Uterus (tissue), 2 donors: ENCODE measurements at regions not wholly inside any gene's neighbourhood (a gene's known extent, or its start where the extent isn't known, plus 50 kb on each side); places are given as distances from the start of the nearest gene placed in this dataset.

Experiments used
- POLR2A ChIP-seq, 2 donors: fragments of 450-650 bp; IDR thresholded peaks; one replicate each; pipeline ENCODE4 v1.6.1; 2016; ENCODE audit warnings: antibody characterized with exemption in 2 of 2, mild to moderate bottlenecking in 1 of 2, moderate library complexity in 1 of 2
- TF ChIP-seq, protein P1 (sequence below), 4 experiments: fragments of 200-600 bp in 2 of 4; fragments of 450-650 bp in 2 of 4; sonication (generic) in 2 of 4; IDR thresholded peaks; one replicate each; pipeline ENCODE4 v1.5.1; 2016 to 2019; ENCODE audit warnings: antibody characterized with exemption in 4 of 4, mild to moderate bottlenecking in 2 of 4, moderate library complexity in 1 of 4

DNA sequence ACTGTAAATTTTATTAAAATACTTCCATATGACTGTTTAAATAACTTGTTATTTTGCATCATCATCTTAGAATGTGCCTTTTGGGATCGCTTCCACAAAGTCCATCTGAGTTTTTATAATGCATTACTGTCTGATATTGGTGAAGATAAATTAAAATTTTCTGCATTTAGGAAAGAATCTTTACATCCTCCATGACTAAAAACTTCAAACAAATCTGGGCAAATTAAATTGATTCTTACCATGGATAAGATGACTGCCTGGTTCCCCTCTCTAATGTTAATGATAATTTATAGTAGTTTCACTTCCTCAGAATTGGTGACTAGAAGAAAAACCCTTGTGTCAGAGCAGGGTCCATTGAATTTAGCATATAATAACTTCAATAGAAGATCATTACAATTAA lies 94.7 kb upstream of the SLC38A4 start:
- no peak for TF ChIP-seq POLR2A (IDR thresholded peaks at IDR 0.05)
- TF ChIP-seq, protein P1, sequence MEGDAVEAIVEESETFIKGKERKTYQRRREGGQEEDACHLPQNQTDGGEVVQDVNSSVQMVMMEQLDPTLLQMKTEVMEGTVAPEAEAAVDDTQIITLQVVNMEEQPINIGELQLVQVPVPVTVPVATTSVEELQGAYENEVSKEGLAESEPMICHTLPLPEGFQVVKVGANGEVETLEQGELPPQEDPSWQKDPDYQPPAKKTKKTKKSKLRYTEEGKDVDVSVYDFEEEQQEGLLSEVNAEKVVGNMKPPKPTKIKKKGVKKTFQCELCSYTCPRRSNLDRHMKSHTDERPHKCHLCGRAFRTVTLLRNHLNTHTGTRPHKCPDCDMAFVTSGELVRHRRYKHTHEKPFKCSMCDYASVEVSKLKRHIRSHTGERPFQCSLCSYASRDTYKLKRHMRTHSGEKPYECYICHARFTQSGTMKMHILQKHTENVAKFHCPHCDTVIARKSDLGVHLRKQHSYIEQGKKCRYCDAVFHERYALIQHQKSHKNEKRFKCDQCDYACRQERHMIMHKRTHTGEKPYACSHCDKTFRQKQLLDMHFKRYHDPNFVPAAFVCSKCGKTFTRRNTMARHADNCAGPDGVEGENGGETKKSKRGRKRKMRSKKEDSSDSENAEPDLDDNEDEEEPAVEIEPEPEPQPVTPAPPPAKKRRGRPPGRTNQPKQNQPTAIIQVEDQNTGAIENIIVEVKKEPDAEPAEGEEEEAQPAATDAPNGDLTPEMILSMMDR (IDR thresholded peaks at IDR 0.05): no peak
